Esophagus squamous epithelium (tissue), 5 donors: ENCODE measurements at regions not wholly inside any gene's neighbourhood (a gene's known extent, or its start where the extent isn't known, plus 50 kb on each side); places are given as distances from the start of the nearest gene placed in this dataset.
"Not testable (repeated sequence)": the region's sequence is repeated elsewhere in the genome, so short reads cannot be mapped to it uniquely, and the experiment has no call there.

Source experiments
- DNase-seq: peaks from one replicate; lab custom pipeline; 2025; lab: John Stamatoyannopoulos, UW
- H3K27ac ChIP-seq, 4 donors: fragments of 200-600 bp; sonication (generic); one replicate each; pipeline ENCODE4 v1.5.1; 2016 to 2019; ENCODE audit warnings: mild to moderate bottlenecking in 1 of 4
- H3K27me3 ChIP-seq, 4 donors: fragments of 200-600 bp; sonication (generic); 1 replicate in 3 of 4; 2 replicates in 1 of 4; pipeline versions ENCODE4 v1.5.1 to v1.6.0; 2017 to 2021; ENCODE audit warnings: antibody characterized with exemption in 1 of 4
- H3K36me3 ChIP-seq, 3 donors: fragments of 200-600 bp; sonication (generic); one replicate each; pipeline ENCODE4 v1.5.1; 2016 to 2019
- H3K4me1 ChIP-seq, 3 donors: fragments of 200-600 bp; sonication (generic); one replicate each; pipeline ENCODE4 v1.5.1; 2017 to 2019
- H3K4me3 ChIP-seq, 4 donors: fragments of 200-600 bp; sonication (generic); 1 replicate in 3 of 4; 2 replicates in 1 of 4; pipeline ENCODE4 v1.5.1; 2016 to 2019; ENCODE audit warnings: mild to moderate bottlenecking in 2 of 4, moderate library complexity in 1 of 4
- H3K9me3 ChIP-seq, 3 donors: fragments of 200-600 bp; sonication (generic); one replicate each; pipeline ENCODE4 v1.5.1; 2016 to 2019
- CTCF ChIP-seq, 6 experiments: fragments of 450-650 bp in 4 of 6; fragments of 200-600 bp in 2 of 6; sonication (generic) in 2 of 6; IDR thresholded peaks; one replicate each; pipeline ENCODE4 v1.5.1; 2016 to 2019; ENCODE audit warnings: antibody characterized with exemption in 6 of 6, mild to moderate bottlenecking in 4 of 6, moderate library complexity in 4 of 6
- POLR2A ChIP-seq, 4 donors: fragments of 450-650 bp; IDR thresholded peaks; one replicate each; pipeline ENCODE4 v1.6.1; 2017; ENCODE audit warnings: antibody characterized with exemption in 4 of 4, mild to moderate bottlenecking in 4 of 4, moderate library complexity in 3 of 4
- WGBS, 2 donors: methylation state at CpG; one replicate each; pipeline ENCODE4 v1.1.5; 2018; 5-methylcytosine and 5-hydroxymethylcytosine counted together
- intact Hi-C: fragments of 100-400 bp; cut with DNase I; formaldehyde crosslinking; loops from one replicate; pipeline ENCODE4 v1.15.0; 2022
- donor health status: DM: yes; HTN: yes; CAD: no.

- 93 to 100% methylated on average over 2 of the region's 2 CpGs for WGBS, 2 donors
- Histone ChIP-seq H3K27me3 (no peaks in the 10 kb centered on the region), H3K4me3 (no peak overlapping the region), H3K9me3 (no peaks in the 10 kb centered on the region), H3K36me3 (no peaks in the 10 kb centered on the region), H3K27ac (no peak overlapping the region), H3K4me1 (peaks cover 0 to 6% (median 0%) of the 10 kb centered on the region in 3 donors)
- no peak for TF ChIP-seq POLR2A (IDR thresholded peaks at IDR 0.05)
- DNase-seq: no peak
- intact Hi-C loops: no loop called here
Measured at GRCh38 chr2:184049566-184049965, 548.8 kb upstream of the ZNF804A start.

- peaks cover 0 to 6% (median 0%) of the 10 kb centered on the region in 3 donors for H3K4me1 ChIP-seq
- no peak for DNase-seq
- intact Hi-C loops: no loop called here
- no peaks in the 10 kb centered on the region for H3K27me3 ChIP-seq
- no peak overlapping the region for H3K4me3 ChIP-seq
- no peaks in the 10 kb centered on the region for H3K9me3 ChIP-seq
- no peak overlapping the region for H3K27ac ChIP-seq
- 22 to 29% methylated on average over 3 of the region's 3 CpGs for WGBS, 2 donors
- H3K36me3 ChIP-seq: no peaks in the 10 kb centered on the region
- TF ChIP-seq CTCF (IDR thresholded peaks at IDR 0.05): no peak
- no peak for TF ChIP-seq POLR2A (IDR thresholded peaks at IDR 0.05)
Measured at GRCh38 chr2:184053326-184053725, 545.0 kb upstream of the ZNF804A start.

- H3K36me3 ChIP-seq, DNase-seq, H3K9me3 ChIP-seq, H3K27me3 ChIP-seq, H3K4me1 ChIP-seq, H3K27ac ChIP-seq, H3K4me3 ChIP-seq, intact Hi-C loops: not testable (repeated sequence)
- 88 to 91% methylated on average over 1 of the region's 1 CpG for WGBS, 2 donors
Measured at GRCh38 chr2:184054419-184054818, 543.9 kb upstream of the ZNF804A start.

- no peaks in the 10 kb centered on the region for H3K36me3 ChIP-seq
- no peak for DNase-seq
- no peak overlapping the region for H3K27ac ChIP-seq
- peaks cover 0 to 6% (median 0%) of the 10 kb centered on the region in 3 donors for H3K4me1 ChIP-seq
- no peak for TF ChIP-seq POLR2A (IDR thresholded peaks at IDR 0.05)
- TF ChIP-seq CTCF (IDR thresholded peaks at IDR 0.05): no peak
- no peaks in the 10 kb centered on the region for H3K9me3 ChIP-seq
- intact Hi-C loops: no loop called here
- WGBS, 2 donors: 81 to 82% methylated on average over 4 of the region's 4 CpGs
- H3K27me3 ChIP-seq: no peaks in the 10 kb centered on the region
- no peak overlapping the region for H3K4me3 ChIP-seq
Measured at GRCh38 chr2:184057910-184058309, 540.4 kb upstream of the ZNF804A start.

- H3K27ac ChIP-seq, H3K9me3 ChIP-seq, H3K4me3 ChIP-seq, intact Hi-C loops, H3K27me3 ChIP-seq, H3K4me1 ChIP-seq, DNase-seq, H3K36me3 ChIP-seq: not testable (repeated sequence)
- WGBS, 2 donors: 85 to 88% methylated on average over 3 of the region's 3 CpGs
Measured at GRCh38 chr2:184060268-184060667, 538.1 kb upstream of the ZNF804A start.

GRCh38 chr2:184067502-184067901, 530.8 kb upstream of the ZNF804A start:
- DNase-seq: no peak
- WGBS, 2 donors: 56 to 64% methylated on average over 3 of the region's 3 CpGs
- H3K9me3 ChIP-seq: no peaks in the 10 kb centered on the region
- no peaks in the 10 kb centered on the region for H3K36me3 ChIP-seq
- intact Hi-C loops: no loop called here
- H3K4me1 ChIP-seq: no peaks in the 10 kb centered on the region
- H3K4me3 ChIP-seq: no peak overlapping the region
- TF ChIP-seq CTCF (IDR thresholded peaks at IDR 0.05): no peak
- no peak for TF ChIP-seq POLR2A (IDR thresholded peaks at IDR 0.05)
- H3K27me3 ChIP-seq: no peaks in the 10 kb centered on the region
- no peak overlapping the region for H3K27ac ChIP-seq

- no peaks in the 10 kb centered on the region for H3K27me3 ChIP-seq
- no peak for TF ChIP-seq CTCF (IDR thresholded peaks at IDR 0.05)
- no peak for TF ChIP-seq POLR2A (IDR thresholded peaks at IDR 0.05)
- no peaks in the 10 kb centered on the region for H3K36me3 ChIP-seq
- DNase-seq: no peak
- 61 to 64% methylated on average over 2 of the region's 2 CpGs for WGBS, 2 donors
- no peak overlapping the region for H3K27ac ChIP-seq
- no peaks in the 10 kb centered on the region for H3K4me1 ChIP-seq
- no peaks in the 10 kb centered on the region for H3K9me3 ChIP-seq
- intact Hi-C loops: no loop called here
- H3K4me3 ChIP-seq: no peak overlapping the region
Measured at GRCh38 chr2:184072470-184072869, 525.9 kb upstream of the ZNF804A start.
